Progenitor cell of endocrine pancreas (in vitro differentiated cells): ENCODE measurements at regions not wholly inside any gene's neighbourhood (a gene's known extent, or its start where the extent isn't known, plus 50 kb on each side); places are given as distances from the start of the nearest gene placed in this dataset.

Experiments used
- DNase-seq: peaks from one replicate; pipeline ENCODE4 v3.0.0; 2021; ENCODE audit warnings: low spot score; ENCODE audit not compliant: unreplicated experiment
- H3K27ac Mint-ChIP-seq: 2 replicates; pipeline ENCODE4 v1.8.0; 2021; ENCODE audit warnings: mild to moderate bottlenecking, moderate library complexity, mixed read lengths
- H3K27me3 Mint-ChIP-seq: 2 replicates; pipeline ENCODE4 v1.8.0; 2021; ENCODE audit warnings: mixed read lengths
- H3K36me3 Mint-ChIP-seq: 2 replicates; pipeline ENCODE4 v1.8.0; 2022; ENCODE audit warnings: mixed read lengths; ENCODE audit not compliant: insufficient read depth
- H3K4me1 Mint-ChIP-seq: 2 replicates; pipeline ENCODE4 v1.8.0; 2021; ENCODE audit warnings: low read depth, mixed read lengths
- H3K4me3 Mint-ChIP-seq: 2 replicates; pipeline ENCODE4 v1.8.0; 2021; ENCODE audit warnings: low read depth, mild to moderate bottlenecking, moderate library complexity, mixed read lengths
- H3K9me3 Mint-ChIP-seq: 2 replicates; pipeline ENCODE4 v1.8.0; 2021; ENCODE audit warnings: low read depth, mixed read lengths
- TF ChIP-seq, protein P1 (sequence below): fragments of 200-600 bp; sonication (generic); IDR thresholded peaks from one replicate; pipeline ENCODE4 v1.5.0; 2021; ENCODE audit warnings: antibody characterized with exemption, mild to moderate bottlenecking; ENCODE audit not compliant: unreplicated experiment

DNA sequence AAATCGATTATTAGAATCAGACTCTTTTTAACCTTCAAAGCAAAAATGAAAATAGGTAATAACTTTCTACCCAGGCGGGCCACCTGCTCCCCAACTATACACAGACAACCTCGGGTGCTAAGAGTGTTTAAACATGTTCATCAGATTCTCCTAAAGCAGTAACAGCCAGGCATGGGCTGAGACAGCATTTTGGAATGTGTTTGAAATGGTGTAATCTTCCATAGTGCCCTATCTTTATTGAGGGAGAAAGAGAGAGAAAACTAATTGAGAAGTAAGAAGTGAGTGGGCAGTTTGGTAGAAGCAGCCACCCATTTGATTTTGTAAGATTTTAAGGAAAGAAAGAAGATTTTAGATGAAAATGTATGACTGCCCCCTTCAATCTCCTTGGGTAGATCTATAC lies 196.1 kb upstream of the CTAGE1 start:
- Mint-ChIP-seq H3K36me3 (no peaks in the 10 kb centered on the region), H3K27me3 (peaks cover 15% of the 10 kb centered on the region), H3K4me1 (peaks cover 10% of the 10 kb centered on the region), H3K4me3 (no peak overlapping the region), H3K9me3 (no peaks in the 10 kb centered on the region), H3K27ac (no peak overlapping the region)
- TF ChIP-seq, protein P1, sequence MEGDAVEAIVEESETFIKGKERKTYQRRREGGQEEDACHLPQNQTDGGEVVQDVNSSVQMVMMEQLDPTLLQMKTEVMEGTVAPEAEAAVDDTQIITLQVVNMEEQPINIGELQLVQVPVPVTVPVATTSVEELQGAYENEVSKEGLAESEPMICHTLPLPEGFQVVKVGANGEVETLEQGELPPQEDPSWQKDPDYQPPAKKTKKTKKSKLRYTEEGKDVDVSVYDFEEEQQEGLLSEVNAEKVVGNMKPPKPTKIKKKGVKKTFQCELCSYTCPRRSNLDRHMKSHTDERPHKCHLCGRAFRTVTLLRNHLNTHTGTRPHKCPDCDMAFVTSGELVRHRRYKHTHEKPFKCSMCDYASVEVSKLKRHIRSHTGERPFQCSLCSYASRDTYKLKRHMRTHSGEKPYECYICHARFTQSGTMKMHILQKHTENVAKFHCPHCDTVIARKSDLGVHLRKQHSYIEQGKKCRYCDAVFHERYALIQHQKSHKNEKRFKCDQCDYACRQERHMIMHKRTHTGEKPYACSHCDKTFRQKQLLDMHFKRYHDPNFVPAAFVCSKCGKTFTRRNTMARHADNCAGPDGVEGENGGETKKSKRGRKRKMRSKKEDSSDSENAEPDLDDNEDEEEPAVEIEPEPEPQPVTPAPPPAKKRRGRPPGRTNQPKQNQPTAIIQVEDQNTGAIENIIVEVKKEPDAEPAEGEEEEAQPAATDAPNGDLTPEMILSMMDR = no peak
- DNase-seq = no peak

DNA sequence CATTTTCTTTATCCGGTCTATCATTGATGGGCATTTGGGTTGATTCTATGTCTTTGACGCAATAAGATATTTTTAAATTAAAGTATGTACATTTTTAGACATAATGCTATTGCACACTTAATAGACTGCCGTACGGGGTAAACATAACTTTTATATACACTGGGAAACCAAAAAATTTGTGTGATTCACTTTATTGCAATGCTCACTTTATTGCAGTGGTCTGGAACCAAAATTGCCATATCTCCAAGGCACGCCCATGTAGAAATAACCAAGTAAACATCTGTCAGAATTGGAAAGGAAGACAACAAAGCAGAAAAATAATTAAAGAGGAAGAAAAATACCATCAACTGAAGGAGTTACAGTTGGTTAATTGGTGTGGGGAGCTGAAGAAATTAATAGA lies 205.8 kb upstream of the CTAGE1 start:
- no peaks in the 10 kb centered on the region for H3K36me3 Mint-ChIP-seq
- no peaks in the 10 kb centered on the region for H3K27me3 Mint-ChIP-seq
- TF ChIP-seq, protein P1 = no peak
- H3K4me1 Mint-ChIP-seq = no peaks in the 10 kb centered on the region
- no peaks in the 10 kb centered on the region for H3K9me3 Mint-ChIP-seq
- no peak for DNase-seq
- no peak overlapping the region for H3K27ac Mint-ChIP-seq
- H3K4me3 Mint-ChIP-seq = no peak overlapping the region

- Mint-ChIP-seq H3K9me3 (no peaks in the 10 kb centered on the region), H3K27ac (no peak overlapping the region), H3K4me1 (no peaks in the 10 kb centered on the region), H3K27me3 (no peaks in the 10 kb centered on the region), H3K4me3 (no peak overlapping the region), H3K36me3 (no peaks in the 10 kb centered on the region)
- TF ChIP-seq, protein P1 = no peak
- DNase-seq = no peak
Measured at GRCh38 chr18:22624176-22624575, 206.5 kb upstream of the CTAGE1 start.

DNA sequence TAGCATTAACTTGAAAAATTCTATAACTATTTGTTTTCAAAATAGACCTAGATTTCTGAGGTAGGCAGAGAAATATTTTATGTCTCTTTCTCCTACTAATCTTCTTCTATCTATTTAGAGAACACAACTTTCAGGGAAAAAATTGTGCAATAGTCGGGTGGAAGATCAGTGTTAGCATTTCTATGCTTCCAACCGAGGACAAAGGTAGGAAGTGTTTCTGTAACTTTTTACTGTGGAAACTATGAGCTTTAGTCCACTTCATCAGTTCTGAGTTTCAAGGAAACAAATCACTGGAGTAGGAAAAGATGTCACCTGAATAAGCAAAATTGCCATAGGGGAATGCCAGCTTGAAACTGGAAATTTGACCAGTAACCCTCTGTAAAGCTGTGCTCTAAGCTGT lies 207.7 kb upstream of the CTAGE1 start:
- no peaks in the 10 kb centered on the region for H3K36me3 Mint-ChIP-seq
- TF ChIP-seq, protein P1 = no peak
- H3K9me3 Mint-ChIP-seq = no peaks in the 10 kb centered on the region
- no peak overlapping the region for H3K27ac Mint-ChIP-seq
- no peaks in the 10 kb centered on the region for H3K27me3 Mint-ChIP-seq
- no peak for DNase-seq
- no peaks in the 10 kb centered on the region for H3K4me1 Mint-ChIP-seq
- no peak overlapping the region for H3K4me3 Mint-ChIP-seq

- Mint-ChIP-seq H3K27me3 (no peaks in the 10 kb centered on the region), H3K27ac (no peak overlapping the region), H3K4me1 (no peaks in the 10 kb centered on the region), H3K4me3 (no peak overlapping the region), H3K36me3 (no peaks in the 10 kb centered on the region), H3K9me3 (peaks cover 3% of the 10 kb centered on the region)
- TF ChIP-seq, protein P1 = no peak
- no peak for DNase-seq
Measured at GRCh38 chr18:22626771-22627170, 209.1 kb upstream of the CTAGE1 start.
